ENCODE measurements at regions not wholly inside any gene's neighbourhood (a gene's known extent, or its start where the extent isn't known, plus 50 kb on each side); places are given as distances from the start of the nearest gene placed in this dataset.

- H3K4me3 ChIP-seq: no peak overlapping the region
- no peaks in the 10 kb centered on the region for H3K9me3 ChIP-seq
- no peaks in the 10 kb centered on the region for H3K4me1 ChIP-seq
- no peaks in the 10 kb centered on the region for H3K36me3 ChIP-seq (replicated peaks)
- H3K27me3 ChIP-seq (ENCODE audit: low read depth): no peaks in the 10 kb centered on the region; the same call in 1 of the 2 replicates
- DNase-seq (ENCODE audit: low spot score in 2 of 2): no peak
- in situ Hi-C loops (cut with MboI; ENCODE audit: low sequenced_read_pairs): no loop called here
These were observed 345.6 kb downstream of the GRB14 start for GRCh38 chr2:164275659-164276058.

DNA sequence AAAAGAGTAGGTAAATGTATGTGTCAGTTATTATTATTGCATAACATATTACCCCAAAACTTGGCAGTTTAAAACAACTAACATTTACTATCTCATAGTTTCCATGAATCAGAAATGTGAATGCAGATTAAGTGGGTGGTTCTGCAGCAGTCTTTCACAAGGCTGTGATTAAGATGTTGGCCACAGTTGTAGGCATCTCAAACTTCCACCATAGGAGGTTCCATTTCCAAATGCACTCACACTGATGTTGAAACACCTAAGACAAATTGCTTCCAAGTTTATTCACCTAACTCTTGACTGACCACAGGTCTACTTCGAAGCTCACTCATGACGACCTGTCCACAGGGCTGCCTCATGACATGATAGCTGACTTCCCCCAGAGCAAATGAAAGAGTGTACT is 360.8 kb downstream of the GRB14 start:
- no peak for DNase-seq (ENCODE audit: low spot score in 2 of 2)
- in situ Hi-C loops (cut with MboI; ENCODE audit: low sequenced_read_pairs): no loop called here
- H3K4me3 ChIP-seq: no peak overlapping the region
- H3K4me1 ChIP-seq: no peaks in the 10 kb centered on the region
- no peaks in the 10 kb centered on the region for H3K9me3 ChIP-seq
- H3K27me3 ChIP-seq (ENCODE audit: low read depth): peaks cover 21% of the 10 kb centered on the region
- no peaks in the 10 kb centered on the region for H3K36me3 ChIP-seq (replicated peaks)

GRCh38 chr2:164257742-164258141 is 363.5 kb downstream of the GRB14 start:
- H3K4me1 ChIP-seq: no peaks in the 10 kb centered on the region
- no peak for DNase-seq (ENCODE audit: low spot score in 2 of 2)
- no peaks in the 10 kb centered on the region for H3K36me3 ChIP-seq (replicated peaks)
- H3K9me3 ChIP-seq: no peaks in the 10 kb centered on the region
- in situ Hi-C loops (cut with MboI; ENCODE audit: low sequenced_read_pairs): no loop called here
- no peak overlapping the region for H3K4me3 ChIP-seq
- peaks cover 23% of the 10 kb centered on the region for H3K27me3 ChIP-seq (ENCODE audit: low read depth)

- Histone ChIP-seq H3K27me3 (ENCODE audit: low read depth) (peaks cover 20% of the 10 kb centered on the region), H3K4me1 (no peaks in the 10 kb centered on the region), H3K36me3 (replicated peaks) (no peaks in the 10 kb centered on the region), H3K9me3 (no peaks in the 10 kb centered on the region), H3K4me3 (no peak overlapping the region)
- DNase-seq (ENCODE audit: low spot score in 2 of 2): no peak
- in situ Hi-C loops (cut with MboI; ENCODE audit: low sequenced_read_pairs): no loop called here
These were observed 368.6 kb downstream of the GRB14 start for GRCh38 chr2:164252568-164253287.

DNA sequence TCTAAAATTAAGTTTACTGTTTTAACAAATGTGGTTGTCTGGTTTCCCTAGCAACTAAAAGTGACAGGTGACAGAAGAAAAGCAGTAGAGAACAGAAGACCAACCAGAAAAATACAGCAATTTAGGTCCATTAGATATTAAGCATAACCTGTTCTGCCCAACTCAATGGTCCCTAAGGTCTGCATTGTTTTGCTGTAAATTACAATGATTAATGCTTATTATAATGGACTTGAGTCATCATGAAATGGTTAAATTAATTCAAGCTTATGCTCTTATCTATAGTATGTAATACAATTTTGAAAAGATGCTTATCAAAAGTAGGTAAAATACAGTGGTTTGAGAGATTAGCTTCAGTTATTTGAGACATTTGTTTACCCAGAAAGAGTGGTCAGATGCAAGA is 378.0 kb downstream of the GRB14 start:
- in situ Hi-C loops (cut with MboI; ENCODE audit: low sequenced_read_pairs): no loop called here
- H3K27me3 ChIP-seq (ENCODE audit: low read depth): 0 out of 2 replicates have a peak, but pooled peaks cover 2% of the 10 kb centered on the region
- no peak for DNase-seq (ENCODE audit: low spot score in 2 of 2)
- H3K36me3 ChIP-seq (replicated peaks): no peaks in the 10 kb centered on the region
- no peak overlapping the region for H3K4me3 ChIP-seq
- H3K9me3 ChIP-seq: no peaks in the 10 kb centered on the region
- H3K4me1 ChIP-seq: no peaks in the 10 kb centered on the region

- Histone ChIP-seq H3K36me3 (replicated peaks) (no peaks in the 10 kb centered on the region), H3K27me3 (ENCODE audit: low read depth) (0 out of 2 replicates have a peak, but pooled peaks cover 2% of the 10 kb centered on the region), H3K4me3 (no peak overlapping the region), H3K4me1 (no peaks in the 10 kb centered on the region), H3K9me3 (no peaks in the 10 kb centered on the region)
- in situ Hi-C loops (cut with MboI; ENCODE audit: low sequenced_read_pairs): no loop called here
- DNase-seq (ENCODE audit: low spot score in 2 of 2): no peak
These were observed 378.9 kb downstream of the GRB14 start for GRCh38 chr2:164242409-164242808.

- in situ Hi-C loops (cut with MboI; ENCODE audit: low sequenced_read_pairs): no loop called here
These were observed 387.2 kb downstream of the GRB14 start for GRCh38 chr2:164234074-164234473.

DNA sequence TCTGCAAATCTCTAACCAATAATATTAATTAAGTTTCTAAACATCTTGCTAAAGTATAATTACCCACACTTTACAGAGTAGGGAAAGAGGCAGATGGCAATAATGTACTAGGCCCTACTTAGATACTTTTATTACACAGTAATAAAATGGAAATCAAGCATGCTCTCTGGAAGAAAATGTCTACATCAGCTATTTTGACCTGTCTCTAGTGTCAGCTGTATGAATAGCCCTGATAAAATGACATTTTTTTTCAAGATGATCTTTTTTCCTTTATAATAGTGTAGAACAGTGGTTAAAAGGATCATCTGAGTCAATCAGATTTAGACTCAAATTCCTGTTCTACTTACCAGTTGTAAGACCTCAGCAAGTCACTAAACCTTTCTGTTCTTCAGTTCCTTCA is 397.3 kb downstream of the GRB14 start:
- Histone ChIP-seq H3K36me3 (replicated peaks) (no peaks in the 10 kb centered on the region), H3K9me3 (no peaks in the 10 kb centered on the region), H3K4me3 (no peak overlapping the region), H3K4me1 (no peaks in the 10 kb centered on the region), H3K27me3 (ENCODE audit: low read depth) (no peaks in the 10 kb centered on the region; the same call in none of the 2 replicates)
- DNase-seq (ENCODE audit: low spot score in 2 of 2): no peak
- in situ Hi-C loops (cut with MboI; ENCODE audit: low sequenced_read_pairs): no loop called here

More at GRCh38 chr2:164234074-164234473, 387.2 kb downstream of the GRB14 start:
- no peaks in the 10 kb centered on the region for H3K36me3 ChIP-seq (replicated peaks)
- H3K4me1 ChIP-seq: no peaks in the 10 kb centered on the region
- H3K9me3 ChIP-seq: no peaks in the 10 kb centered on the region
- no peak for DNase-seq (ENCODE audit: low spot score in 2 of 2)
- H3K27me3 ChIP-seq (ENCODE audit: low read depth): no peaks in the 10 kb centered on the region
- no peak overlapping the region for H3K4me3 ChIP-seq

DNA sequence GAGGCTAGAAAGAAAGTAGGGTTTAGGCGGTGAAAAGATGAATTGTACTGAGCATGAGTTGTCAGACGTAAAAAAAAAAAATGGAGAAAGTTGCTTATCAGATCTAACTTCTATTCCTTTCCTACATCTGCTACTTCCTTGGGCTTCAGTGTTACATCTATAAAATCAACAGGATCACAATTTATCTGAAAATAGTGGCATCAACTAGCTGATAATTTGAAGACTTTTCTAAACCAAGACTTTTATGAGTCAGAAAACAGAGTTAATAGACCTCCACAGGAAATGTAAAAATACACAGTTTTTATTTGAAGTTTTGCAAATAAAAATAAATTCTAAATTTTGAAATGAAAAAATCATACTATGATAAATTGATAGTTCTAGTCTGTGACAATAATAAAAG is 399.8 kb downstream of the GRB14 start:
- no peak for DNase-seq (ENCODE audit: low spot score in 2 of 2)
- in situ Hi-C loops (cut with MboI; ENCODE audit: low sequenced_read_pairs): no loop called here
- no peaks in the 10 kb centered on the region for H3K4me1 ChIP-seq
- H3K27me3 ChIP-seq (ENCODE audit: low read depth): no peaks in the 10 kb centered on the region; the same call in none of the 2 replicates
- no peaks in the 10 kb centered on the region for H3K36me3 ChIP-seq (replicated peaks)
- no peak overlapping the region for H3K4me3 ChIP-seq
- no peaks in the 10 kb centered on the region for H3K9me3 ChIP-seq

DNA sequence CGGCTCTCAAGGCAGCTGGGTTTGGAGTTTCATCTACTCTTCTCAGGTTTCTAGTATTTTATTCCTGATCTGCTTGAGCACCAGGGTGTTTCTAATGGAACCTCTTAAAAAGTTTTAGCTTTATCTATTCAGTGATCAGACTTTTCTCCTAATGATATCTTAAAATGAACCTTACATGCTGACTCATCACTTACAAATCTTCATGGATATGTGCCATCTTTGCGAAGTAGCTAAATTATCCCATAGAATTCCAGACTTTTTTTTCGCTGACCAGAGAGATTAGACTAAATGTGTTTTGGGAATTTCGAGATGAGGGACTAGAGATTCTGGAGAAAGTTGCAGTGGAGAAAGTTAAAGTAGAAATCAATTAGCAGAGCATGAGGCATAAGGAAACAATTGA is 401.0 kb downstream of the GRB14 start:
- no peak for DNase-seq (ENCODE audit: low spot score in 2 of 2)
- in situ Hi-C loops (cut with MboI; ENCODE audit: low sequenced_read_pairs): no loop called here
- no peaks in the 10 kb centered on the region for H3K4me1 ChIP-seq
- no peaks in the 10 kb centered on the region; the same call in 1 of the 2 replicates for H3K27me3 ChIP-seq (ENCODE audit: low read depth)
- H3K4me3 ChIP-seq: no peak overlapping the region
- H3K9me3 ChIP-seq: no peaks in the 10 kb centered on the region
- no peaks in the 10 kb centered on the region for H3K36me3 ChIP-seq (replicated peaks)

- in situ Hi-C loops (cut with MboI; ENCODE audit: low sequenced_read_pairs): no loop called here
- Histone ChIP-seq H3K4me1 (peaks cover 6% of the 10 kb centered on the region; the same call in 1 of the 2 replicates), H3K36me3 (replicated peaks) (no peaks in the 10 kb centered on the region), H3K27me3 (ENCODE audit: low read depth) (no peaks in the 10 kb centered on the region), H3K9me3 (no peaks in the 10 kb centered on the region), H3K4me3 (no peak overlapping the region)
- no peak for DNase-seq (ENCODE audit: low spot score in 2 of 2)
These were observed 407.4 kb downstream of the GRB14 start for GRCh38 chr2:164213916-164214315.

- no peak for DNase-seq (ENCODE audit: low spot score in 2 of 2)
- H3K36me3 ChIP-seq (replicated peaks): no peaks in the 10 kb centered on the region
- no peaks in the 10 kb centered on the region for H3K9me3 ChIP-seq
- no peaks in the 10 kb centered on the region; the same call in 1 of the 2 replicates for H3K4me1 ChIP-seq
- H3K4me3 ChIP-seq: no peak overlapping the region
- no peaks in the 10 kb centered on the region for H3K27me3 ChIP-seq (ENCODE audit: low read depth)
- in situ Hi-C loops (cut with MboI; ENCODE audit: low sequenced_read_pairs): no loop called here
These were observed 415.9 kb downstream of the GRB14 start for GRCh38 chr2:164205347-164205746.

GRCh38 chr2:164203131-164203530 is 418.2 kb downstream of the GRB14 start:
- H3K9me3 ChIP-seq: no peaks in the 10 kb centered on the region
- no peak for DNase-seq (ENCODE audit: low spot score in 2 of 2)
- H3K27me3 ChIP-seq (ENCODE audit: low read depth): no peaks in the 10 kb centered on the region
- H3K4me1 ChIP-seq: no peaks in the 10 kb centered on the region; the same call in 1 of the 2 replicates
- no peaks in the 10 kb centered on the region for H3K36me3 ChIP-seq (replicated peaks)
- in situ Hi-C loops (cut with MboI; ENCODE audit: low sequenced_read_pairs): no loop called here
- H3K4me3 ChIP-seq: no peak overlapping the region

GRCh38 chr2:164198256-164198655 is 423.0 kb downstream of the GRB14 start:
- in situ Hi-C loops (cut with MboI; ENCODE audit: low sequenced_read_pairs): no loop called here
- H3K9me3 ChIP-seq: no peaks in the 10 kb centered on the region
- H3K4me3 ChIP-seq: no peak overlapping the region
- DNase-seq (ENCODE audit: low spot score in 2 of 2): no peak
- H3K36me3 ChIP-seq (replicated peaks): no peaks in the 10 kb centered on the region
- H3K4me1 ChIP-seq: no peaks in the 10 kb centered on the region; the same call in 1 of the 2 replicates
- H3K27me3 ChIP-seq (ENCODE audit: low read depth): no peaks in the 10 kb centered on the region
